Hippocampal formation (tissue), 2 donors: ENCODE measurements at regions not wholly inside any gene's neighbourhood (a gene's known extent, or its start where the extent isn't known, plus 50 kb on each side); places are given as distances from the start of the nearest gene placed in this dataset.
"Not testable (repeated sequence)": the region's sequence is repeated elsewhere in the genome, so short reads cannot be mapped to it uniquely, and the experiment has no call there.

ENCODE experiments used
- DNase-seq, 2 donors: peaks; one replicate each; lab custom pipeline; 2025; lab: John Stamatoyannopoulos, UW

GRCh38 chr5:43926923-43927322, 323.9 kb downstream of the NNT start:
- no peak for DNase-seq

GRCh38 chr5:43920422-43920821, 317.4 kb downstream of the NNT start:
- DNase-seq = no peak

DNA sequence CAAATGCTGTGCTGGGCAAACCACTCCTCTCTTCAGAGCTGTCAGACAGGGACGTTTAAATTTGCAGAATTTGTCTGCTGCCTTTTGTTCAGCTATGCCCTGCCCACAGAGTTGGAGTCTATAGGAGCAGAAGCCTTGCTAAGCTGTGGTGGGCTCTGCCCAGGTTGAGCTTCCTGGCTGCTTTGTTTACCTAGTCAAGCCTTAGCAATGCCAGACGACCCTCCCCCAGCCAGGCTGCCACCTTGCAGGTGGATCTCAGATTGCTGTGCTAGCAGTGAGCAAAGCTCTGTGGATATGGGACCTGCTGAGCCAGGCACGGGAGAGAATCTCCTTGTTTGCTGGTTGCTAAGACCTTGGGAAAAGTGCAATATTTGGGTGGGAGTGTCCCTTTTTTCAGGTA, 314.9 kb downstream of the NNT start:
- no peak for DNase-seq

DNA sequence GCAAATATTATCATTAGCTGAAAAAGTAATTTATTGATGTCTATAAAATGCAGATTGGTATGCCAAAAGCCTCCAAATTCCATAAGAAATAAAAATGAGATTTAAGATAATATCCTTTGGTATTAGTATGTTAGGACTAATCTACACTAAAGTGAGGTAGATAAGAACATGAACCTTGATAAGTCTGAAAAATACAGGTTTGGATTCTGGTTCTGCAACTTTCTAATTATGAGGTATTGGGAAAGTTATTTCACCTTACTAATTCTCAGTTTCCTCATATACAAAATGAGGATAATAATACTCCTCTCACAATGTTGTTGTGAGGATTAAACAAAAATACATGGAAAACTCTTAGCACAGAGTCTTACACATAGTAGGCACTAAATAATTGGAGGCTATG, 300.1 kb downstream of the NNT start:
- no peak for DNase-seq

GRCh38 chr5:43900974-43901373, 298.0 kb downstream of the NNT start:
- DNase-seq = no peak

DNA sequence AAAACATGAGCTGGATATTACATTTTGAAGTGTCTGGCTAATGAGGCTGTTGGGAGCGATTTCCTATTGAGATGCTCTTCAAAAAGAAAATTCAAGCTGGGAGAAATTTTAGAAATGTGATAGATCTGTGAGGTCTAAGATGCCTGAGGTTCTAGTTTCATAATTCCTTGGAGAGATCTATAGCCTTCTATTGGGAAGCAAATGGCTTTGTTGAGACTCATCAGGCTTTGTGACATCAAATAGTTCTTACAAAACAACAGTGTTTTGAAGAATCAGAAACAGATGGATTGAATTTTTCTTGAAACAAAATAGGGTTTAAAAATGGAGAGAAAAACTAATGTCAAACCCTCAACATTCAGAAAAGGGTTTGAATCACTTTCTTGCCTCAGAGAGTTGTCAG, 292.9 kb downstream of the NNT start:
- no peak for DNase-seq

GRCh38 chr5:43893951-43894684, 291.1 kb downstream of the NNT start:
- no peak for DNase-seq

GRCh38 chr5:43891112-43891511, 288.1 kb downstream of the NNT start:
- DNase-seq = no peak

GRCh38 chr5:43889233-43889632, 286.3 kb downstream of the NNT start:
- DNase-seq = no peak

- DNase-seq = no peak
These were observed 272.8 kb downstream of the NNT start for GRCh38 chr5:43875741-43876140.

GRCh38 chr5:43874772-43875171, 271.8 kb downstream of the NNT start:
- no peak for DNase-seq

DNA sequence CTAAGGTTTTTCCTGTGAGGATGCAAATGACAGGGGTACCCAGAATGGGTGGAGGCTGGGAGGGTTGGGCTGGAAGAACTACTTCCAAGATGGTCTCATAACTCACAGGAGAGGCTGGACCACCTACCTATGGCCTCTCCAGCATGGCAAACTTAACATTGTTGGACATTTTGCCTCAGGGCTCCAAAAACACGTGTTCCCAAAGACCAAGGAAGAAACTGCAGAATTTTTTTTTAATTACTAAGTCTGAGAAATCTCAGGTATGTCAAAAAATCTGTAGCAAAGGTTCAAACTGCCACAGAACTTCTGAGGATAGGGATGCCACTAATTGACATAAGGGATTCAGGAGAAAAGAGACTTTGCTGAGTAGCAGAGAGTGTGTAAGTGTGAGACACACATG, 270.8 kb downstream of the NNT start:
- no peak for DNase-seq

GRCh38 chr5:43859309-43859708, 256.3 kb downstream of the NNT start:
- no peak for DNase-seq

DNA sequence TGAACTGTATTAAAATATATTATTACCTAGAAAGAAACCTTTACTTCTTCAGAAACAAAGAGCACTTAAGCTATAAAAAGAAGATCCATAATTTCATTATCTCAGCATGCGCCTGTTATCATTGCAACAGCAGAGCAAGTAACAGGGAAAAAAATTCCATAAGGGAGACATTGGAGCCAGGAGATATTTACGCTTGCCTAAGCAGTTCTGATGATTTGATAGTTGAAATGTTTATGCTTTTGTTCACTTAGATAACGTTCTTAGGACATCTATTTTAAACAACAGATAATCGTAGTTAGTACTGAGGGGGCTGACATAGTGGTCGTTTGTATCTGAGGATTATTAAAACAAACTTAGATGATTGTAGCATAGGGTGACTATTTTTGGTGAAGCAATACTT, 252.5 kb downstream of the NNT start:
- DNase-seq = no peak

DNA sequence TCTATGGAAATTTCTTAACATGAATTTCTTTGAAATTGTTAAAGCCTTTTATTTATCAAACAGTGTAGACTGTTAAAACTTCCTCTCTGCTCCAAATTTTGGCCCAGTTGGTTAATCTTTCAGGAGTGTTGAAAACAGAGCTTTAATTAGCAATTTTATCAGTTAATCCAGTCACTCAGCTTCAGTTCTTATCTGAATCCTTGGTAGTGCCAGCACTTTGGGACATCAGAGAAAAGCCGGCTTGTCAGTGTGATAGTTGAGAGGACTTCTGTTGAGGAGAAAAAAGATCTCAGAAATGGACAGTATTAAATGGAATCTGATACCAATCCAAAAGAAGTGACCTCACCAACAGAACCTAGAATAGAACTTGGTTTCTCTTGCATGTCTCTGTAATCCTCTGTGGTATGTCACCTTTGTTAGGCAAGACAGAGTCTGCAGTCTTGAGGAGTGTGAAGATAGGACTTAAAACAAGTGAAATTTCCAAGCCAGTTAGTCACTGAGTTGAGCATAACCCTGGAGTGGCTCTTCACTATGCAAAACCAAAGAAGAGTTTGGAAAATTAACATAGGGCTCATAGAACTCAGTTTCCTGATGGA, 251.8 kb downstream of the NNT start:
- no peak for DNase-seq

GRCh38 chr5:43852279-43852678, 249.3 kb downstream of the NNT start:
- DNase-seq = no peak

DNA sequence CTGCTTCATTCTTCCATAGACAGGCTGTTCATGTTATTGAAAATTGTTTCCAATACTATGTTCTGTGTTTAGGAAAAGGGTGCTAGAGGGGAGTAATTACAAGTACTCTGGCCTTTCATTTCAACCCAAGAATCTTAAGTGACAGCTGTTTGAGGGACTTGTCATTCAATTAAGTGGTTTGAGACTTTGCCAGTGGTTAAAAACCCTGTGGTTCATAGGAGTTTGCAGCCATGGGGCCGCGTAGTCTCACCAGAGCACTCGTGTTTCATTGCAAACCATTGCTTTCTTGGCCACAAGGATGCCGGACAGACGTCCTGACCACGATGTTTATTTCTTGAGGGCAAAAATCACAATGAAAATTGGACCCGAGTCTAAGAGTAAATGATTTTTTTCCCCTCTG, 248.8 kb downstream of the NNT start:
- DNase-seq = no peak

GRCh38 chr5:43840424-43841125, 237.6 kb downstream of the NNT start:
- DNase-seq = no peak

GRCh38 chr5:43839218-43839617, 236.2 kb downstream of the NNT start:
- DNase-seq = no peak

GRCh38 chr5:43837996-43838395, 235.0 kb downstream of the NNT start:
- no peak for DNase-seq

- DNase-seq = no peak
These were observed 234.1 kb downstream of the NNT start for GRCh38 chr5:43837091-43837490.

DNA sequence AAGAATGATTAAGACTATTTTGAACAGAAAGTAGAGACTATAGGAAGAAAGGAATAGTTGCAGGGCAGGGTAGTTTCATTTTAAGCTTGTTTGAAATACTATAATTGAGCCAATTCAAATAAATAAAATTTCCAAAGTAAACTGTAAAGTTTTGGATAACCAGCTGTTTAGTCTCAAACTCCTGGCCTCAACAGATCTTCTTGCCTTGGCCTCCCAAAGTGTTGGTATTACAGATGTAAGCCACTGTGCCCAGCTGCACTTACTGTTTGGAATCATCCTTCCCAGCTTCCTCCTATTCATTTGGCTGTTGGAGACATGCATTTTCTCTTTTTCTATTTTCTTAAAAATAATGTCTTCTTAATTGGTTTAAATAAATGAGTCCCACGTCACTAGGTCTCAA, 231.0 kb downstream of the NNT start:
- DNase-seq = no peak

GRCh38 chr5:43824325-43824964, 221.5 kb downstream of the NNT start:
- not testable (repeated sequence) for DNase-seq
